HG02943 (cell line): ENCODE measurements at regions not wholly inside any gene's neighbourhood (a gene's known extent, or its start where the extent isn't known, plus 50 kb on each side); places are given as distances from the start of the nearest gene placed in this dataset.
"Not testable (repeated sequence)": the region's sequence is repeated elsewhere in the genome, so short reads cannot be mapped to it uniquely, and the experiment has no call there.

Experiments
- ATAC-seq: cut with Tn5 transposase; IDR thresholded peaks from one replicate; pipeline ENCODE4 v1.9.1; 2021; ENCODE audit warnings: mild to moderate bottlenecking, low read depth, moderate library complexity; ENCODE audit not compliant: unreplicated experiment

GRCh38 chr15:96969732-96970710 is 639.5 kb downstream of the NR2F2 start:
- ATAC-seq: no peak

GRCh38 chr15:96972201-96972600 is 641.7 kb downstream of the NR2F2 start:
- no peak for ATAC-seq

- no peak for ATAC-seq
Observed at GRCh38 chr15:96974761-96975160, 644.3 kb downstream of the NR2F2 start.

- ATAC-seq: no peak
Observed at GRCh38 chr15:96977886-96978285, 647.4 kb downstream of the NR2F2 start.

- no peak for ATAC-seq
Observed at GRCh38 chr15:96978937-96979473, 648.5 kb downstream of the NR2F2 start.

- ATAC-seq: not testable (repeated sequence)
Observed at GRCh38 chr15:96984121-96984671, 653.7 kb downstream of the NR2F2 start.

GRCh38 chr15:96992817-96993216 is 662.3 kb downstream of the NR2F2 start:
- ATAC-seq: no peak

GRCh38 chr15:96997538-96997937 is 667.0 kb downstream of the NR2F2 start:
- ATAC-seq: no peak

GRCh38 chr15:97009031-97009431 is 678.5 kb downstream of the NR2F2 start:
- ATAC-seq: no peak

- ATAC-seq: no peak
Observed at GRCh38 chr15:97012986-97013385, 682.5 kb downstream of the NR2F2 start.

- ATAC-seq: no peak
Observed at GRCh38 chr15:97013491-97013890, 683.0 kb downstream of the NR2F2 start.

GRCh38 chr15:97014001-97014400 is 683.5 kb downstream of the NR2F2 start:
- ATAC-seq: no peak

- ATAC-seq: no peak
Observed at GRCh38 chr15:97023488-97023844, 693.0 kb downstream of the NR2F2 start.

GRCh38 chr15:97026781-97027180 is 696.3 kb downstream of the NR2F2 start:
- ATAC-seq: no peak

- no peak for ATAC-seq
Observed at GRCh38 chr15:97027772-97028171, 697.3 kb downstream of the NR2F2 start.

- no peak for ATAC-seq
Observed at GRCh38 chr15:97030251-97030650, 699.8 kb downstream of the NR2F2 start.

- no peak for ATAC-seq
Observed at GRCh38 chr15:97036301-97036700, 705.8 kb downstream of the NR2F2 start.

GRCh38 chr15:97037080-97037479 is 706.6 kb downstream of the NR2F2 start:
- ATAC-seq: no peak

GRCh38 chr15:97045666-97046421 is 715.3 kb downstream of the NR2F2 start:
- no peak for ATAC-seq

- no peak for ATAC-seq
Observed at GRCh38 chr15:97052513-97052912, 722.0 kb downstream of the NR2F2 start.

- ATAC-seq: no peak
Observed at GRCh38 chr15:97053635-97054034, 723.1 kb downstream of the NR2F2 start.
